Ovary (tissue), 3 donors: ENCODE measurements at regions not wholly inside any gene's neighbourhood (a gene's known extent, or its start where the extent isn't known, plus 50 kb on each side); places are given as distances from the start of the nearest gene placed in this dataset.

Source experiments
- CTCF ChIP-seq, 3 donors: fragments of 450-650 bp in 2 of 3; fragments of 200-600 bp in 1 of 3; IDR thresholded peaks; one replicate each; pipeline versions ENCODE4 v1.5.1 to v1.8.0; 2016 to 2022; ENCODE audit warnings: antibody characterized with exemption in 3 of 3, mild to moderate bottlenecking in 1 of 3
- EP300 ChIP-seq: sonication (generic); formaldehyde crosslinking; IDR thresholded peaks from one replicate; pipeline ENCODE4 v1.6.1; 2017; ENCODE audit warnings: antibody characterized with exemption
- POLR2A ChIP-seq: fragments of 450-650 bp; IDR thresholded peaks from one replicate; pipeline ENCODE4 v1.6.1; 2017; ENCODE audit warnings: antibody characterized with exemption, mild to moderate bottlenecking, moderate library complexity
- donor health status: DM: no; HTN: no; CAD: no.

- TF ChIP-seq CTCF (IDR thresholded peaks at IDR 0.05) (no peak), POLR2A (no peak), EP300 (no peak)
Observed at GRCh38 chrX:138127314-138127713, 561.4 kb downstream of the ZIC3 start.
